GM12878 (cell line): ENCODE measurements at regions not wholly inside any gene's neighbourhood (a gene's known extent, or its start where the extent isn't known, plus 50 kb on each side); places are given as distances from the start of the nearest gene placed in this dataset.

Source experiments
- ATAC-seq: fragments of 200-7000 bp; cut with Tn5 transposase; 3 replicates; pipeline ENCODE4 v1.9.1; 2020; ENCODE audit warnings: mild to moderate bottlenecking, moderate library complexity
- BruUV-seq: library from RNA; stranded (reverse); fragments of 400-500 nt; replicated peaks from 2 replicates; lab custom pipeline; 2021; lab: Mats Ljungman, UMichigan
- CTCF ChIA-PET: fragments of 300-600 bp; sonication (Branson Sonifier 250); formaldehyde crosslinking; extraction: SDS; loops from one replicate; lab custom pipeline; 2021; ENCODE audit warnings: inconsistent platforms; lab: Yijun Ruan, JAX
- POLR2A ChIA-PET: fragments of 350-600 bp; formaldehyde crosslinking; extraction: SDS; loops from one replicate; lab custom pipeline; 2021; ENCODE audit warnings: inconsistent platforms; lab: Charles Lee
- RAD21 ChIA-PET: fragments of 300-600 bp; sonication (Branson Sonifier 250); formaldehyde crosslinking; loops from one replicate; lab custom pipeline; 2023; ENCODE audit warnings: antibody characterized with exemption; ENCODE audit not compliant: unreplicated experiment; lab: Charles Lee
- SMC1A ChIA-PET: fragments of 300-600 bp; sonication (Branson Sonifier 250); formaldehyde crosslinking; loops from one replicate; lab custom pipeline; 2023; ENCODE audit not compliant: unreplicated experiment, uncharacterized antibody; lab: Charles Lee
- DNase-seq: peaks from one replicate; pipeline ENCODE4 v3.0.0-alpha.2; 2011; ENCODE audit warnings: low read depth, low spot score
- FAIRE-seq: peaks from 3 replicates; lab custom pipeline; 2011; peaks lifted over from hg19 to GRCh38; lab: Jason Lieb, UNC
- H2AFZ ChIP-seq: 2 replicates; pipeline ENCODE4 v1.6.0; 2011; ENCODE audit warnings: low read depth, low read length, control low read depth; ENCODE audit not compliant: control insufficient read depth
- H3K27ac ChIP-seq: 2 replicates; pipeline ENCODE4 v1.5.1; 2011; ENCODE audit warnings: control low read depth; ENCODE audit not compliant: control insufficient read depth, insufficient read depth
- H3K27me3 ChIP-seq, 2 experiments: replicated peaks in 1 of 2; 2 replicates each; pipeline versions ENCODE4 v1.6.0 to v1.6.1; 2011; ENCODE audit warnings: low read length in 1 of 2; ENCODE audit not compliant: control insufficient read depth in 2 of 2, insufficient read depth in 2 of 2
- H3K36me3 ChIP-seq, 2 experiments: 2 replicates each; pipeline ENCODE4 v1.5.1; 2011; ENCODE audit warnings: low read length in 1 of 2; ENCODE audit not compliant: control insufficient read depth in 2 of 2, insufficient read depth in 2 of 2
- H3K4me1 ChIP-seq: 2 replicates; pipeline ENCODE4 v1.6.1; 2011; ENCODE audit warnings: mild to moderate bottlenecking, low read length, moderate library complexity, mixed read lengths; ENCODE audit not compliant: control insufficient read depth, insufficient read depth
- H3K4me2 ChIP-seq: 2 replicates; pipeline ENCODE4 v1.6.0; 2011; ENCODE audit warnings: control low read depth; ENCODE audit not compliant: control insufficient read depth, insufficient read depth
- H3K4me3 ChIP-seq: fragments of 200-600 bp; sonication (generic); 2 replicates; pipeline ENCODE4 v1.5.1; 2016
- H3K79me2 ChIP-seq: 2 replicates; pipeline ENCODE4 v1.6.0; 2011; ENCODE audit warnings: low read length; ENCODE audit not compliant: control insufficient read depth, insufficient read depth
- H3K9ac ChIP-seq: 2 replicates; pipeline ENCODE4 v1.8.0; 2011; ENCODE audit warnings: low read length, control low read depth, mixed read lengths; ENCODE audit not compliant: control insufficient read depth, insufficient read depth
- H3K9me3 ChIP-seq: replicated peaks from 3 replicates; pipeline ENCODE4 v1.5.1; 2011; ENCODE audit warnings: mild to moderate bottlenecking, low read length; ENCODE audit not compliant: control insufficient read depth, insufficient read depth
- H4K20me1 ChIP-seq: 2 replicates; pipeline ENCODE4 v1.6.0; 2011; ENCODE audit not compliant: control insufficient read depth, insufficient read depth
- BCL3 ChIP-seq: IDR thresholded peaks from 2 replicates; pipeline ENCODE4 v1.6.1; 2011; ENCODE audit warnings: borderline replicate concordance, low read depth, mild to moderate bottlenecking, moderate library complexity, low read length; ENCODE audit not compliant: insufficient read depth, poor library complexity, severe bottlenecking
- GABPA ChIP-seq: IDR thresholded peaks from 2 replicates; pipeline ENCODE4 v1.6.1; 2014; ENCODE audit warnings: antibody characterized with exemption, low read depth, mild to moderate bottlenecking, inconsistent platforms
- IKZF2 ChIP-seq, 2 experiments: fragments of 450-650 bp; IDR thresholded peaks; 2 replicates each; pipeline ENCODE4 v1.6.1; 2017; ENCODE audit warnings: mild to moderate bottlenecking in 2 of 2, moderate library complexity in 2 of 2
- KDM1A ChIP-seq: fragments of 200-600 bp; sonication (generic); IDR thresholded peaks from 2 replicates; pipeline ENCODE4 v1.6.1; 2016; ENCODE audit warnings: borderline replicate concordance
- KLF5 ChIP-seq: fragments of 450-650 bp; IDR thresholded peaks from 2 replicates; pipeline ENCODE4 v1.6.1; 2014; ENCODE audit warnings: mild to moderate bottlenecking; ENCODE audit not compliant: partially characterized antibody
- MYC ChIP-seq: IDR thresholded peaks from 2 replicates; pipeline ENCODE4 v1.6.1; 2011; ENCODE audit warnings: mild to moderate bottlenecking, low read length, moderate library complexity, inconsistent platforms; ENCODE audit not compliant: insufficient read depth, insufficient replicate concordance, insufficient read length, severe bottlenecking
- RAD51 ChIP-seq: fragments of 450-650 bp; IDR thresholded peaks from 2 replicates; pipeline ENCODE4 v1.6.1; 2016; ENCODE audit warnings: moderate library complexity, mild to moderate bottlenecking, inconsistent platforms
- SKIL ChIP-seq: fragments of 450-650 bp; IDR thresholded peaks from 2 replicates; pipeline ENCODE4 v1.6.1; 2017; ENCODE audit warnings: mild to moderate bottlenecking, low read depth, inconsistent platforms; ENCODE audit not compliant: poor library complexity, severe bottlenecking
- SMC3 ChIP-seq: IDR thresholded peaks from 2 replicates; pipeline ENCODE4 v1.6.1; 2011; ENCODE audit warnings: low read length, improper control_type of control experiment, borderline replicate concordance
- ZBTB4 ChIP-seq: fragments of 450-650 bp; formaldehyde crosslinking; IDR thresholded peaks from 2 replicates; pipeline ENCODE4 v1.4.0; 2022; ENCODE audit warnings: mild to moderate bottlenecking, moderate library complexity
- ZNF24 ChIP-seq: fragments of 450-650 bp; IDR thresholded peaks from 2 replicates; pipeline ENCODE4 v1.6.1; 2017; ENCODE audit warnings: antibody characterized with exemption, mild to moderate bottlenecking
- ZNF384 ChIP-seq: IDR thresholded peaks from 2 replicates; pipeline ENCODE4 v1.6.1; 2012; ENCODE audit warnings: low read depth, mild to moderate bottlenecking, low read length, improper control_type of control experiment, borderline replicate concordance
- WGBS: methylation state at CpG from one replicate; pipeline ENCODE4 v1.1.6; 2016; ENCODE audit warnings: low lambda C conversion rate; ENCODE audit not compliant: insufficient replicate concordance, insufficient coverage; ENCODE audit errors: missing lambda C conversion rate; 5-methylcytosine and 5-hydroxymethylcytosine counted together
- in situ Hi-C: fragments of 300-500 bp; cut with MboI; formaldehyde crosslinking; loops from 9 replicates; pipeline ENCODE4 v1.14.3; 2018; ENCODE audit warnings: mixed read lengths
- intact Hi-C: fragments of 100-400 bp; cut with micrococcal nuclease; formaldehyde crosslinking; loops from one replicate; pipeline ENCODE4 v1.14.2; 2022; ENCODE audit not compliant: unreplicated experiment

GRCh38 chr7:153514032-153514431, 538.2 kb upstream of the DPP6 start:
- FAIRE-seq (no peak), DNase-seq (no peak), ATAC-seq (no peak)
- Histone ChIP-seq H4K20me1 (no peaks in the 10 kb centered on the region), H3K9me3 (no peaks in the 10 kb centered on the region), H3K36me3 (no peaks in the 10 kb centered on the region), H3K79me2 (no peaks in the 10 kb centered on the region), H3K4me1 (no peaks in the 10 kb centered on the region), H3K27me3 (no peaks in the 10 kb centered on the region), H3K27ac (no peak overlapping the region), H3K4me3 (no peak overlapping the region), H3K9ac (no peak overlapping the region), H3K4me2 (no peak overlapping the region), H2AFZ (no peak overlapping the region)
- ChIA-PET RAD21 (no interaction called here), CTCF (no interaction called here), SMC1A (no interaction called here), POLR2A (no interaction called here)
- intact Hi-C loops = no loop called here
- BruUV-seq = no TSS peak
- TF ChIP-seq RAD51 (no peak), ZNF384 (no peak), ZBTB4 (no peak), SMC3 (no peak), GABPA (no peak), SKIL (no peak), MYC (no peak), KLF5 (no peak), BCL3 (no peak), KDM1A (no peak), ZNF24 (no peak), IKZF2 (IDR thresholded peaks at IDR 0.05) (no peak)
- WGBS = 32% methylated on average over 5 of the region's 5 CpGs
- in situ Hi-C loops = no loop called here
